K562 (cell line): ENCODE measurements at regions not wholly inside any gene's neighbourhood (a gene's known extent, or its start where the extent isn't known, plus 50 kb on each side); places are given as distances from the start of the nearest gene placed in this dataset.

ENCODE experiments used
- ATF1 ChIP-seq, 2 experiments: fragments of 450-650 bp in 1 of 2; IDR thresholded peaks; 2 replicates each; pipeline ENCODE4 v1.6.1; 2016; ENCODE audit warnings: missing compliant biosample characterization in 1 of 2, missing genetic modification characterization in 1 of 2
- BRD9 ChIP-seq: fragments of 450-650 bp; IDR thresholded peaks from 2 replicates; pipeline ENCODE4 v1.6.1; 2018; ENCODE audit warnings: low read depth; ENCODE audit not compliant: partially characterized antibody
- DLX4 ChIP-seq: fragments of 250-450 bp; sonication (Bioruptor Pico); IDR thresholded peaks from 2 replicates; pipeline ENCODE4 v1.6.1; 2021; ENCODE audit warnings: mild to moderate bottlenecking
- GATAD2A ChIP-seq: fragments of 450-650 bp; IDR thresholded peaks from 2 replicates; pipeline ENCODE4 v1.6.1; 2017
- HDAC1 ChIP-seq, 2 experiments: fragments of 450-650 bp; IDR thresholded peaks; 2 replicates each; pipeline ENCODE4 v1.6.1; 2016 to 2017; ENCODE audit warnings: inconsistent platforms in 1 of 2, mild to moderate bottlenecking in 1 of 2, moderate library complexity in 1 of 2
- HOXB6 ChIP-seq: fragments of 250-450 bp; sonication (Bioruptor Pico); IDR thresholded peaks from 2 replicates; pipeline ENCODE4 v1.5.1; 2022; ENCODE audit warnings: mild to moderate bottlenecking, borderline replicate concordance
- MAFK ChIP-seq: IDR thresholded peaks from 2 replicates; pipeline ENCODE4 v1.6.1; 2011; ENCODE audit warnings: low read length, improper control_type of control experiment
- NR2F6 ChIP-seq: fragments of 450-650 bp; formaldehyde crosslinking; IDR thresholded peaks from 2 replicates; pipeline ENCODE4 v1.4.0; 2020; ENCODE audit warnings: mild to moderate bottlenecking
- PATZ1 ChIP-seq: fragments of 250-450 bp; sonication (Bioruptor Pico); IDR thresholded peaks from 2 replicates; pipeline ENCODE4 v1.5.0; 2020; ENCODE audit warnings: mild to moderate bottlenecking, borderline replicate concordance
- POLR2A ChIP-seq: fragments of 450-650 bp; conservative IDR thresholded peaks from 2 replicates; pipeline ENCODE4 v1.6.1; 2016
- POLR2AphosphoS5 ChIP-seq: IDR thresholded peaks from 2 replicates; pipeline ENCODE4 v1.6.1; 2011; ENCODE audit warnings: mild to moderate bottlenecking, low read depth, low read length, moderate library complexity; ENCODE audit not compliant: control insufficient read depth, insufficient read depth
- POLR2B ChIP-seq: fragments of 450-650 bp; IDR thresholded peaks from 2 replicates; pipeline ENCODE4 v1.6.1; 2018; ENCODE audit warnings: low read depth; ENCODE audit not compliant: partially characterized antibody
- RBFOX2 ChIP-seq: fragments of 200-400 bp; formaldehyde crosslinking; IDR thresholded peaks from 2 replicates; pipeline ENCODE4 v1.6.1; 2017; ENCODE audit warnings: low read depth, mild to moderate bottlenecking, low read length, moderate library complexity
- SAFB ChIP-seq: fragments of 200-400 bp; formaldehyde crosslinking; IDR thresholded peaks from 2 replicates; pipeline ENCODE4 v1.6.1; 2017; ENCODE audit warnings: low read depth, low read length, borderline replicate concordance
- SREBF2 ChIP-seq: sonication (generic); formaldehyde crosslinking; IDR thresholded peaks from 2 replicates; pipeline ENCODE4 v1.4.0; 2020; ENCODE audit warnings: mild to moderate bottlenecking, missing genetic modification reagents
- TBP ChIP-seq: optimal IDR thresholded peaks from 2 replicates; pipeline ENCODE3; 2011; ENCODE audit warnings: low read depth, low read length, improper control_type of control experiment
- VEZF1 ChIP-seq: fragments of 200-800 bp; sonication (Bioruptor generic); IDR thresholded peaks from 2 replicates; pipeline ENCODE4 v1.6.1; 2017; ENCODE audit warnings: missing genetic modification characterization, missing compliant biosample characterization
- YY1 ChIP-seq, 3 experiments: IDR thresholded peaks; 2 replicates each; pipeline ENCODE4 v1.6.1; 2011; ENCODE audit warnings: low read length in 2 of 3, mild to moderate bottlenecking in 2 of 3, moderate library complexity in 2 of 3, borderline replicate concordance in 1 of 3, control low read depth in 1 of 3, low read depth in 1 of 3; ENCODE audit not compliant: insufficient read depth in 3 of 3, insufficient replicate concordance in 2 of 3, control insufficient read depth in 1 of 3, insufficient read length in 1 of 3; ENCODE audit errors: extremely low read depth in 1 of 3
- ZBTB1 ChIP-seq: sonication (generic); formaldehyde crosslinking; IDR thresholded peaks from 2 replicates; pipeline ENCODE4 v1.8.1; 2023; ENCODE audit warnings: missing genetic modification reagents, low read depth, mild to moderate bottlenecking, borderline replicate concordance
- ZFPM2 ChIP-seq: fragments of 250-450 bp; sonication (Bioruptor Pico); IDR thresholded peaks from 2 replicates; pipeline ENCODE4 v1.5.1; 2022; ENCODE audit warnings: mild to moderate bottlenecking
- ZFX ChIP-seq: sonication (generic); formaldehyde crosslinking; IDR thresholded peaks from 2 replicates; pipeline ENCODE4 v1.8.0; 2022; ENCODE audit warnings: mild to moderate bottlenecking, missing genetic modification reagents, moderate library complexity
- ZNF668 ChIP-seq: fragments of 250-450 bp; sonication (Bioruptor Pico); IDR thresholded peaks from 2 replicates; pipeline ENCODE4 v1.8.0; 2022; ENCODE audit warnings: mild to moderate bottlenecking, inconsistent platforms
- ZNF79 ChIP-seq: fragments of 250-450 bp; sonication (Bioruptor Pico); IDR thresholded peaks from 2 replicates; pipeline ENCODE4 v1.4.0; 2020; ENCODE audit warnings: low read depth, mild to moderate bottlenecking, moderate library complexity

- TF ChIP-seq BRD9: no peak
- peak; percentile 69 for TF ChIP-seq RBFOX2
- TF ChIP-seq POLR2B: peak; percentile 28
- 0 out of 2 replicates have a peak, but pooled peaks have one; percentile 43 for TF ChIP-seq ZBTB1 (CRISPR knock-in tag)
- no peak for TF ChIP-seq ZNF668
- peak; percentile 13; the same call in 1 of the 2 replicates for TF ChIP-seq GATAD2A
- TF ChIP-seq ATF1 (CRISPR knock-in tag; IDR thresholded peaks at IDR 0.05): no peak
- peak; percentile 40; the same call in 1 of the 2 replicates for TF ChIP-seq ATF1 (tag; IDR thresholded peaks at IDR 0.05)
- peak in 1 of 2 experiments; percentile 36; a peak in 1 of 4 replicates for TF ChIP-seq HDAC1 (IDR thresholded peaks at IDR 0.05)
- no peak for TF ChIP-seq NR2F6
- no peak for TF ChIP-seq DLX4 (CRISPR knock-in tag)
- TF ChIP-seq PATZ1 (CRISPR knock-in tag): no peak
- no peak for TF ChIP-seq ZFPM2 (CRISPR knock-in tag)
- TF ChIP-seq POLR2A: peak; percentile 8; the same call in 1 of the 2 replicates
- no peak for TF ChIP-seq SREBF2
- peak; percentile 68 for TF ChIP-seq SAFB
- TF ChIP-seq TBP: peak; percentile 5
- peak; percentile 23; the same call in 1 of the 2 replicates for TF ChIP-seq POLR2AphosphoS5
- peak in 1 of 3 experiments; percentile 13 for TF ChIP-seq YY1 (IDR thresholded peaks at IDR 0.05; ENCODE audit: borderline replicate concordance in 1 of 3, control insufficient read depth in 1 of 3, extremely low read depth in 1 of 3, insufficient read depth in 3 of 3, insufficient read length in 1 of 3, insufficient replicate concordance in 2 of 3, low read depth in 1 of 3, low read length in 2 of 3)
- TF ChIP-seq ZFX (CRISPR knock-in tag): peak; percentile 51; the same call in 1 of the 2 replicates
- TF ChIP-seq MAFK: no peak
- no peak for TF ChIP-seq ZNF79
- TF ChIP-seq VEZF1 (CRISPR knock-in tag): peak; percentile 69
- TF ChIP-seq HOXB6 (CRISPR knock-in tag): no peak
Measured at GRCh38 chr13:50124536-50125303, 109.5 kb downstream of the KCNRG start (continued).
